ENCODE measurements at regions not wholly inside any gene's neighbourhood (a gene's known extent, or its start where the extent isn't known, plus 50 kb on each side); places are given as distances from the start of the nearest gene placed in this dataset.

- H3K4me3 ChIP-seq (ENCODE audit: low read depth, low read length), result no peak overlapping the region
- DNase-seq (ENCODE audit: low read depth), result peak; percentile 3
- TF ChIP-seq CTCF (conservative IDR thresholded peaks at IDR 0.05; ENCODE audit: low read depth, low read length), result no peak
Measured at GRCh38 chr9:111197256-111197655, 132.8 kb downstream of the OR2K2 start.

GRCh38 chr9:111195766-111196165, 134.3 kb downstream of the OR2K2 start:
- DNase-seq (ENCODE audit: low read depth), result no peak
- H3K4me3 ChIP-seq (ENCODE audit: low read depth, low read length), result no peak overlapping the region
- no peak for TF ChIP-seq CTCF (conservative IDR thresholded peaks at IDR 0.05; ENCODE audit: low read depth, low read length)

- no peak for TF ChIP-seq CTCF (conservative IDR thresholded peaks at IDR 0.05; ENCODE audit: low read depth, low read length)
Measured at GRCh38 chr9:111193095-111193494, 136.9 kb downstream of the OR2K2 start.

GRCh38 chr9:111192650-111193049, 137.4 kb downstream of the OR2K2 start:
- no peak for TF ChIP-seq CTCF (conservative IDR thresholded peaks at IDR 0.05; ENCODE audit: low read depth, low read length)
- no peak for DNase-seq (ENCODE audit: low read depth)
- H3K4me3 ChIP-seq (ENCODE audit: low read depth, low read length), result no peak overlapping the region

More at GRCh38 chr9:111193095-111193494, 136.9 kb downstream of the OR2K2 start:
- no peak for DNase-seq (ENCODE audit: low read depth)
- no peak overlapping the region for H3K4me3 ChIP-seq (ENCODE audit: low read depth, low read length)

GRCh38 chr9:111190347-111190746, 139.7 kb downstream of the OR2K2 start:
- no peak for TF ChIP-seq CTCF (conservative IDR thresholded peaks at IDR 0.05; ENCODE audit: low read depth, low read length)
- DNase-seq (ENCODE audit: low read depth), result peak; percentile 28
- H3K4me3 ChIP-seq (ENCODE audit: low read depth, low read length), result no peak overlapping the region

- DNase-seq (ENCODE audit: low read depth), result no peak
- no peak overlapping the region for H3K4me3 ChIP-seq (ENCODE audit: low read depth, low read length)
- no peak for TF ChIP-seq CTCF (conservative IDR thresholded peaks at IDR 0.05; ENCODE audit: low read depth, low read length)
Measured at GRCh38 chr9:111187376-111187775, 142.6 kb downstream of the OR2K2 start.

GRCh38 chr9:111186021-111186530, 143.9 kb downstream of the OR2K2 start:
- DNase-seq (ENCODE audit: low read depth), result no peak
- H3K4me3 ChIP-seq (ENCODE audit: low read depth, low read length), result no peak overlapping the region
- no peak for TF ChIP-seq CTCF (conservative IDR thresholded peaks at IDR 0.05; ENCODE audit: low read depth, low read length)

All from choroid plexus epithelial cell (primary cell).